Neural cell (in vitro differentiated cells): ENCODE measurements at regions not wholly inside any gene's neighbourhood (a gene's known extent, or its start where the extent isn't known, plus 50 kb on each side); places are given as distances from the start of the nearest gene placed in this dataset.

Source experiments
- H2AFZ ChIP-seq: fragments of 200-600, 300-800 bp; sonication (generic), shearing (Covaris generic); 2 replicates; pipeline ENCODE4 v1.6.0; 2014; ENCODE audit warnings: low read depth, mild to moderate bottlenecking, antibody characterized with exemption, low read length, moderate library complexity
- H3F3A ChIP-seq: fragments of 200-600 bp; shearing (Covaris generic); 2 replicates; pipeline ENCODE4 v1.6.1; 2016; ENCODE audit warnings: mild to moderate bottlenecking, moderate library complexity, mixed read lengths, antibody characterized with exemption, low read length; ENCODE audit not compliant: insufficient read depth, poor library complexity, severe bottlenecking
- H3K27ac ChIP-seq: fragments of 200-600, 300-800 bp; sonication (generic), shearing (Covaris generic); 2 replicates; pipeline ENCODE4 v1.5.1; 2014; ENCODE audit warnings: mild to moderate bottlenecking, low read length, moderate library complexity
- H3K27me3 ChIP-seq: fragments of 300-800, 200-600 bp; sonication (generic), shearing (Covaris generic); 2 replicates; pipeline ENCODE4 v1.6.0; 2014; ENCODE audit warnings: mild to moderate bottlenecking, low read depth, low read length, moderate library complexity; ENCODE audit not compliant: insufficient read depth
- H3K36me3 ChIP-seq: fragments of 300-800, 200-600 bp; sonication (generic), shearing (Covaris generic); 2 replicates; pipeline ENCODE4 v1.5.1; 2014; ENCODE audit warnings: mild to moderate bottlenecking, antibody characterized with exemption, low read length, moderate library complexity; ENCODE audit not compliant: insufficient read depth
- H3K4me2 ChIP-seq: fragments of 300-800, 200-600 bp; sonication (generic), shearing (Covaris generic); 2 replicates; pipeline ENCODE4 v1.6.0; 2014; ENCODE audit warnings: mild to moderate bottlenecking, low read length
- H3K4me3 ChIP-seq: fragments of 300-800, 200-600 bp; sonication (generic), shearing (Covaris generic); 2 replicates; pipeline ENCODE4 v1.5.1; 2014; ENCODE audit warnings: mild to moderate bottlenecking, low read length, moderate library complexity
- H3K79me2 ChIP-seq: fragments of 200-600 bp; shearing (Covaris generic); replicated peaks from 2 replicates; pipeline ENCODE4 v1.6.0; 2014; ENCODE audit warnings: mild to moderate bottlenecking, low read length, moderate library complexity; ENCODE audit not compliant: insufficient read depth
- H3K9ac ChIP-seq: fragments of 300-800, 200-600 bp; sonication (generic), shearing (Covaris generic); 2 replicates; pipeline ENCODE4 v1.6.1; 2016; ENCODE audit warnings: mild to moderate bottlenecking, low read length, mixed read lengths
- H3K9me2 ChIP-seq: fragments of 200-600 bp; shearing (Covaris generic); 2 replicates; pipeline ENCODE4 v1.6.1; 2016; ENCODE audit warnings: mild to moderate bottlenecking, low read length, mixed read lengths; ENCODE audit not compliant: insufficient read depth
- H3K9me3 ChIP-seq: fragments of 200-600, 300-800 bp; sonication (generic), shearing (Covaris generic); 2 replicates; pipeline ENCODE4 v1.6.1; 2016; ENCODE audit warnings: mild to moderate bottlenecking, mixed run types, low read length, moderate library complexity, mixed read lengths
- H4K20me1 ChIP-seq: fragments of 200-600 bp; shearing (Covaris generic); 2 replicates; pipeline ENCODE4 v1.6.1; 2016; ENCODE audit warnings: mild to moderate bottlenecking, mixed run types; ENCODE audit not compliant: insufficient read depth
- EP300 ChIP-seq: fragments of 450-650 bp; conservative IDR thresholded peaks from 2 replicates; pipeline ENCODE4 v1.6.1; 2014; ENCODE audit warnings: antibody characterized with exemption, mild to moderate bottlenecking, moderate library complexity; ENCODE audit not compliant: poor library complexity, severe bottlenecking
- EZH2 ChIP-seq: fragments of 200-600, 300-800 bp; shearing (Covaris generic), sonication (generic); IDR thresholded peaks from 2 replicates; pipeline ENCODE4 v1.6.1; 2014; ENCODE audit warnings: antibody characterized with exemption, low read length, borderline replicate concordance, mild to moderate bottlenecking; ENCODE audit not compliant: insufficient read depth, poor library complexity, severe bottlenecking
- MXI1 ChIP-seq: fragments of 450-650 bp; conservative IDR thresholded peaks from 2 replicates; pipeline ENCODE4 v1.6.1; 2014; ENCODE audit warnings: antibody characterized with exemption, mild to moderate bottlenecking; ENCODE audit not compliant: poor library complexity, severe bottlenecking
- POLR2AphosphoS5 ChIP-seq: IDR thresholded peaks from 2 replicates; pipeline ENCODE4 v1.6.1; 2012
- RAD21 ChIP-seq: fragments of 450-650 bp; conservative IDR thresholded peaks from 2 replicates; pipeline ENCODE4 v1.6.1; 2014; ENCODE audit warnings: antibody characterized with exemption, mild to moderate bottlenecking, moderate library complexity
- SMC3 ChIP-seq: fragments of 450-650 bp; conservative IDR thresholded peaks from 2 replicates; pipeline ENCODE4 v1.6.1; 2014; ENCODE audit warnings: antibody characterized with exemption, mild to moderate bottlenecking, moderate library complexity; ENCODE audit not compliant: poor library complexity
- TAF1 ChIP-seq: IDR thresholded peaks from 2 replicates; pipeline ENCODE4 v1.6.1; 2012; ENCODE audit warnings: low read depth
- TF ChIP-seq, protein P1 (sequence below): fragments of 450-650 bp; IDR thresholded peaks from 2 replicates; pipeline ENCODE4 v1.5.1; 2014; ENCODE audit warnings: antibody characterized with exemption, mild to moderate bottlenecking, moderate library complexity; ENCODE audit not compliant: poor library complexity, severe bottlenecking
- TF ChIP-seq, protein P2 (sequence below): IDR thresholded peaks from 2 replicates; pipeline ENCODE4 v1.6.1; 2012; ENCODE audit warnings: borderline replicate concordance

DNA sequence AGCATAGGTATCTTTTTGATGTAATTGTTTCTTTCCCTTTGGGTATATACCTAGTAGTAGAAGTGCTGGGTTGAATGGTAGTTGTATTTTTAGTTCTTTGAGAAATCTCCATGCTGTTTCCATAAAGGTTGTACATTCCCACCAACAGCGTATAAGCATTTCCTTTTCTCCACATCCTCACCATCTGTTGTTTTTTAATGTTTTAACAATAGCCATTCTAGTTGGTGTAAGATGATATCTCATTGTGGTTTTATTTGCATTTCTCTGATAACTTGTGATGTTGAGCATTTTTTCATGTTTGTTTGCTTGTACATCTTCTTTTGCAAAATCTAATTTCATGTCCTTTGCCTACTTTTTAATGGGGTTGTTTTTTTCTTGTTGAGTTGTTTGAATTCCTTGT, 80.0 kb upstream of the TMC3 start:
- no peak overlapping the region for H3K4me2 ChIP-seq
- TF ChIP-seq, protein P1, sequence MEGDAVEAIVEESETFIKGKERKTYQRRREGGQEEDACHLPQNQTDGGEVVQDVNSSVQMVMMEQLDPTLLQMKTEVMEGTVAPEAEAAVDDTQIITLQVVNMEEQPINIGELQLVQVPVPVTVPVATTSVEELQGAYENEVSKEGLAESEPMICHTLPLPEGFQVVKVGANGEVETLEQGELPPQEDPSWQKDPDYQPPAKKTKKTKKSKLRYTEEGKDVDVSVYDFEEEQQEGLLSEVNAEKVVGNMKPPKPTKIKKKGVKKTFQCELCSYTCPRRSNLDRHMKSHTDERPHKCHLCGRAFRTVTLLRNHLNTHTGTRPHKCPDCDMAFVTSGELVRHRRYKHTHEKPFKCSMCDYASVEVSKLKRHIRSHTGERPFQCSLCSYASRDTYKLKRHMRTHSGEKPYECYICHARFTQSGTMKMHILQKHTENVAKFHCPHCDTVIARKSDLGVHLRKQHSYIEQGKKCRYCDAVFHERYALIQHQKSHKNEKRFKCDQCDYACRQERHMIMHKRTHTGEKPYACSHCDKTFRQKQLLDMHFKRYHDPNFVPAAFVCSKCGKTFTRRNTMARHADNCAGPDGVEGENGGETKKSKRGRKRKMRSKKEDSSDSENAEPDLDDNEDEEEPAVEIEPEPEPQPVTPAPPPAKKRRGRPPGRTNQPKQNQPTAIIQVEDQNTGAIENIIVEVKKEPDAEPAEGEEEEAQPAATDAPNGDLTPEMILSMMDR: no peak
- TF ChIP-seq, protein P2, sequence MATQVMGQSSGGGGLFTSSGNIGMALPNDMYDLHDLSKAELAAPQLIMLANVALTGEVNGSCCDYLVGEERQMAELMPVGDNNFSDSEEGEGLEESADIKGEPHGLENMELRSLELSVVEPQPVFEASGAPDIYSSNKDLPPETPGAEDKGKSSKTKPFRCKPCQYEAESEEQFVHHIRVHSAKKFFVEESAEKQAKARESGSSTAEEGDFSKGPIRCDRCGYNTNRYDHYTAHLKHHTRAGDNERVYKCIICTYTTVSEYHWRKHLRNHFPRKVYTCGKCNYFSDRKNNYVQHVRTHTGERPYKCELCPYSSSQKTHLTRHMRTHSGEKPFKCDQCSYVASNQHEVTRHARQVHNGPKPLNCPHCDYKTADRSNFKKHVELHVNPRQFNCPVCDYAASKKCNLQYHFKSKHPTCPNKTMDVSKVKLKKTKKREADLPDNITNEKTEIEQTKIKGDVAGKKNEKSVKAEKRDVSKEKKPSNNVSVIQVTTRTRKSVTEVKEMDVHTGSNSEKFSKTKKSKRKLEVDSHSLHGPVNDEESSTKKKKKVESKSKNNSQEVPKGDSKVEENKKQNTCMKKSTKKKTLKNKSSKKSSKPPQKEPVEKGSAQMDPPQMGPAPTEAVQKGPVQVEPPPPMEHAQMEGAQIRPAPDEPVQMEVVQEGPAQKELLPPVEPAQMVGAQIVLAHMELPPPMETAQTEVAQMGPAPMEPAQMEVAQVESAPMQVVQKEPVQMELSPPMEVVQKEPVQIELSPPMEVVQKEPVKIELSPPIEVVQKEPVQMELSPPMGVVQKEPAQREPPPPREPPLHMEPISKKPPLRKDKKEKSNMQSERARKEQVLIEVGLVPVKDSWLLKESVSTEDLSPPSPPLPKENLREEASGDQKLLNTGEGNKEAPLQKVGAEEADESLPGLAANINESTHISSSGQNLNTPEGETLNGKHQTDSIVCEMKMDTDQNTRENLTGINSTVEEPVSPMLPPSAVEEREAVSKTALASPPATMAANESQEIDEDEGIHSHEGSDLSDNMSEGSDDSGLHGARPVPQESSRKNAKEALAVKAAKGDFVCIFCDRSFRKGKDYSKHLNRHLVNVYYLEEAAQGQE: no peak
- TF ChIP-seq RAD21: no peak
- no peak for TF ChIP-seq TAF1
- TF ChIP-seq POLR2AphosphoS5: no peak
- TF ChIP-seq EZH2: no peak
- TF ChIP-seq EP300: no peak
- TF ChIP-seq MXI1: no peak
- no peak for TF ChIP-seq SMC3

DNA sequence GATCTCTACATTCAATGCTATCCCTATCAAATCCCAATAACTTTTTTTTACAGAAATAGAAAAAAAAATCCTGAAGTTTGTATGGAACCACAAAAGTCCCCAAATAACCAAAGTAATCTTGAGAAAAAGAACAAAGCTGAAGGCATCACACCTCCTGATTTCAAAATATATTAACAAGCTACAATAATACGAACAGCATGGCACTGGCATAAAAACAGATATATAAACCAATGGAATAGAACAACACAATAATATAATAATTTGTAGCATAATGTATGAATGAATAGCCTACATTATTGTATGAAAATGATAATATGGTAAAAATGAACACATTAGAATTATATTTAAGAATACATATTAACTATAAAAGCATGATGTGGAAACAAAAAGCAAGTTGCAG, 76.7 kb upstream of the TMC3 start:
- Histone ChIP-seq H4K20me1 (no peaks in the 10 kb centered on the region), H3K79me2 (no peaks in the 10 kb centered on the region), H3K27ac (no peak overlapping the region), H2AFZ (no peak overlapping the region), H3F3A (no peaks in the 10 kb centered on the region), H3K9me3 (peaks cover 5% of the 10 kb centered on the region), H3K36me3 (no peaks in the 10 kb centered on the region), H3K9me2 (no peaks in the 10 kb centered on the region), H3K4me3 (no peak overlapping the region), H3K27me3 (no peaks in the 10 kb centered on the region), H3K4me2 (no peak overlapping the region), H3K9ac (no peak overlapping the region)
- no peak for TF ChIP-seq RAD21
- TF ChIP-seq SMC3: no peak
- no peak for TF ChIP-seq TAF1
- TF ChIP-seq, protein P2: no peak
- no peak for TF ChIP-seq EP300
- TF ChIP-seq, protein P1: no peak
- TF ChIP-seq EZH2: no peak
- TF ChIP-seq MXI1: no peak
- TF ChIP-seq POLR2AphosphoS5: no peak

More for the DNA sequence above, 80.0 kb upstream of the TMC3 start:
- H3K27ac ChIP-seq: no peak overlapping the region
- no peaks in the 10 kb centered on the region for H3K79me2 ChIP-seq
- no peaks in the 10 kb centered on the region for H3K9me3 ChIP-seq
- no peaks in the 10 kb centered on the region for H3F3A ChIP-seq
- H2AFZ ChIP-seq: no peak overlapping the region
- H3K4me3 ChIP-seq: no peak overlapping the region
- H3K27me3 ChIP-seq: no peaks in the 10 kb centered on the region
- H3K9ac ChIP-seq: no peak overlapping the region
- H4K20me1 ChIP-seq: no peaks in the 10 kb centered on the region
- no peaks in the 10 kb centered on the region for H3K9me2 ChIP-seq
- H3K36me3 ChIP-seq: no peaks in the 10 kb centered on the region
